Endodermal cell (in vitro differentiated cells): ENCODE measurements at regions not wholly inside any gene's neighbourhood (a gene's known extent, or its start where the extent isn't known, plus 50 kb on each side); places are given as distances from the start of the nearest gene placed in this dataset.

Source experiments
- DNase-seq: peaks from one replicate; pipeline ENCODE4 v3.0.0-alpha.2; 2017
- H3K27ac ChIP-seq: 2 replicates; pipeline ENCODE4 v1.5.1; 2013; ENCODE audit warnings: mild to moderate bottlenecking, low read depth, low read length, moderate library complexity
- H3K27me3 ChIP-seq: 2 replicates; pipeline ENCODE4 v1.6.1; 2013; ENCODE audit warnings: mild to moderate bottlenecking, low read length, moderate library complexity; ENCODE audit not compliant: insufficient read depth, control insufficient read depth, poor library complexity, severe bottlenecking
- H3K36me3 ChIP-seq: 2 replicates; pipeline ENCODE4 v1.7.0; 2013; ENCODE audit warnings: mild to moderate bottlenecking, low read length, moderate library complexity; ENCODE audit not compliant: control insufficient read depth, insufficient read depth
- H3K4me1 ChIP-seq: one replicate; pipeline ENCODE4 v1.7.0; 2013; ENCODE audit warnings: low read length; ENCODE audit not compliant: control insufficient read depth, insufficient read depth
- H3K4me3 ChIP-seq: 2 replicates; pipeline ENCODE4 v1.5.1; 2013; ENCODE audit warnings: mild to moderate bottlenecking, low read length, moderate library complexity
- H3K9ac ChIP-seq: 2 replicates; pipeline ENCODE4 v1.6.1; 2013; ENCODE audit warnings: mild to moderate bottlenecking, low read length, moderate library complexity; ENCODE audit not compliant: poor library complexity, severe bottlenecking; ENCODE audit errors: extremely low read depth
- H3K9me3 ChIP-seq: 2 replicates; pipeline ENCODE4 v1.6.1; 2013; ENCODE audit warnings: mild to moderate bottlenecking, low read length, moderate library complexity; ENCODE audit not compliant: control insufficient read depth
- H3K27ac Mint-ChIP-seq: 2 replicates; pipeline ENCODE4 v1.8.0; 2020; ENCODE audit warnings: mixed read lengths
- H3K27me3 Mint-ChIP-seq: 2 replicates; pipeline ENCODE4 v1.8.0; 2021; ENCODE audit warnings: mild to moderate bottlenecking, mixed read lengths; ENCODE audit not compliant: insufficient read depth
- H3K36me3 Mint-ChIP-seq: 2 replicates; pipeline ENCODE4 v1.8.0; 2020; ENCODE audit warnings: low read depth, mixed read lengths
- H3K4me1 Mint-ChIP-seq: 2 replicates; pipeline ENCODE4 v1.8.0; 2020; ENCODE audit warnings: mixed read lengths
- H3K4me3 Mint-ChIP-seq: 2 replicates; pipeline ENCODE4 v1.8.0; 2020; ENCODE audit warnings: mild to moderate bottlenecking, moderate library complexity, mixed read lengths
- H3K9me3 Mint-ChIP-seq: 2 replicates; pipeline ENCODE4 v1.8.0; 2020; ENCODE audit warnings: mild to moderate bottlenecking, mixed read lengths
- WGBS, 2 experiments: methylation state at CpG; one replicate each; pipeline versions ENCODE4 v1.1.5 to v1.1.7; 2013; ENCODE audit warnings: missing lambda C conversion rate in 2 of 2, mixed read lengths in 1 of 2; ENCODE audit not compliant: insufficient coverage in 1 of 2, insufficient read length in 1 of 2; 5-methylcytosine and 5-hydroxymethylcytosine counted together
- TF ChIP-seq, protein P1 (sequence below): fragments of 200-600 bp; sonication (generic); conservative IDR thresholded peaks from 2 replicates; pipeline ENCODE4 v1.5.0; 2021; ENCODE audit warnings: antibody characterized with exemption, mild to moderate bottlenecking

- WGBS, 2 experiments, result 82% methylated on average over 1 of the region's 1 CpG; no CpG with 5 or more reads in 1 of the 2 experiments
- Histone ChIP-seq H3K9ac (no peak overlapping the region), H3K27me3 (peaks cover 100% of the 10 kb centered on the region), H3K4me1 (no peaks in the 10 kb centered on the region), H3K36me3 (no peaks in the 10 kb centered on the region), H3K9me3 (no peaks in the 10 kb centered on the region), H3K27ac (no peak overlapping the region), H3K4me3 (no peak overlapping the region)
- Mint-ChIP-seq H3K9me3 (no peaks in the 10 kb centered on the region), H3K36me3 (no peaks in the 10 kb centered on the region), H3K27ac (no peak overlapping the region), H3K27me3 (peaks cover 97% of the 10 kb centered on the region), H3K4me1 (no peaks in the 10 kb centered on the region), H3K4me3 (no peak overlapping the region)
- TF ChIP-seq, protein P1, sequence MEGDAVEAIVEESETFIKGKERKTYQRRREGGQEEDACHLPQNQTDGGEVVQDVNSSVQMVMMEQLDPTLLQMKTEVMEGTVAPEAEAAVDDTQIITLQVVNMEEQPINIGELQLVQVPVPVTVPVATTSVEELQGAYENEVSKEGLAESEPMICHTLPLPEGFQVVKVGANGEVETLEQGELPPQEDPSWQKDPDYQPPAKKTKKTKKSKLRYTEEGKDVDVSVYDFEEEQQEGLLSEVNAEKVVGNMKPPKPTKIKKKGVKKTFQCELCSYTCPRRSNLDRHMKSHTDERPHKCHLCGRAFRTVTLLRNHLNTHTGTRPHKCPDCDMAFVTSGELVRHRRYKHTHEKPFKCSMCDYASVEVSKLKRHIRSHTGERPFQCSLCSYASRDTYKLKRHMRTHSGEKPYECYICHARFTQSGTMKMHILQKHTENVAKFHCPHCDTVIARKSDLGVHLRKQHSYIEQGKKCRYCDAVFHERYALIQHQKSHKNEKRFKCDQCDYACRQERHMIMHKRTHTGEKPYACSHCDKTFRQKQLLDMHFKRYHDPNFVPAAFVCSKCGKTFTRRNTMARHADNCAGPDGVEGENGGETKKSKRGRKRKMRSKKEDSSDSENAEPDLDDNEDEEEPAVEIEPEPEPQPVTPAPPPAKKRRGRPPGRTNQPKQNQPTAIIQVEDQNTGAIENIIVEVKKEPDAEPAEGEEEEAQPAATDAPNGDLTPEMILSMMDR, result no peak
- DNase-seq, result no peak
These were observed 170.7 kb upstream of the B3GAT1 start for GRCh38 chr11:134582770-134583095.

DNA sequence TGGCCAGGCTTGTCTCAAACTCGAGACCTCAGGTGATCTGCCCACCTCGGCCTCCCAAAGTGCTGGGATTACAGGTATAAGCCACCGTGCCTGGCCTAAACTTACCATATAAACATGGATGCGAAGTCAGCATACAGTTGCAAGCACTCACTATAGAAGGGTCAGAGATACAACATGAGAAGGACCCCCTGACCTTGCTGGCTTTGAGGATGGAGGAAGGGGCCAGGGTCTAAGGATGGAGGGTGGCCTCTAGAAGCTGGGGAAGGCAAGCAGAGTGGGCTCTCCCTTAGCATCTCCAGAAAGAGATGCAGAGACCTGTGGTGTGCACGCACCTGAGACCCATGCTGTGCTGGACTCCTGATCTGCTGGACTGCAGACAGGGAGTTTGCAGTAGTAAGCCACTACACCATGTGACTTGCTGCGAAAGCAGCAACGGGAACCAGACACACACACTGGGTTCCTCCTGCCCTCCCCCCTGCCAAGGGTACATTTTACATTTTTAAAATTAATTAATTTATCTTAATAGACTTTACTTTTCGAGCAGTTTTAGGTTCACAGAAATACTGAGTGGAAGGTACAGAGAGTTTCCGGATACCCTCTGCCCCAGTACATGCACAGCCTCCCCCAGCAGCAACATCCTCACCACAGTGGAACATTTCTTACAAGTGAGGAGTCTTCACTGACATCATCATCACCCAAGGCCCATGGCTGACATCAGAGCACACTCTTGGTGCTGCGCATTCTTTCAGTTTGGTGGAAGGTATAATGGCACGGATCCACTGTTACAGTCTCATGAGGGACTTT is 170.1 kb upstream of the B3GAT1 start:
- Histone ChIP-seq H3K36me3 (no peaks in the 10 kb centered on the region), H3K27ac (no peak overlapping the region), H3K9me3 (no peaks in the 10 kb centered on the region), H3K4me3 (no peak overlapping the region), H3K4me1 (no peaks in the 10 kb centered on the region), H3K27me3 (peaks cover 100% of the 10 kb centered on the region), H3K9ac (no peak overlapping the region)
- no peak for DNase-seq
- TF ChIP-seq, protein P1, result no peak
- WGBS, 2 experiments, result 92 to 97% methylated on average over 10 to 11 of the region's 11 CpGs
- Mint-ChIP-seq H3K9me3 (no peaks in the 10 kb centered on the region), H3K4me3 (no peak overlapping the region), H3K27ac (no peak overlapping the region), H3K36me3 (no peaks in the 10 kb centered on the region), H3K27me3 (peaks cover 97% of the 10 kb centered on the region), H3K4me1 (no peaks in the 10 kb centered on the region)

DNA sequence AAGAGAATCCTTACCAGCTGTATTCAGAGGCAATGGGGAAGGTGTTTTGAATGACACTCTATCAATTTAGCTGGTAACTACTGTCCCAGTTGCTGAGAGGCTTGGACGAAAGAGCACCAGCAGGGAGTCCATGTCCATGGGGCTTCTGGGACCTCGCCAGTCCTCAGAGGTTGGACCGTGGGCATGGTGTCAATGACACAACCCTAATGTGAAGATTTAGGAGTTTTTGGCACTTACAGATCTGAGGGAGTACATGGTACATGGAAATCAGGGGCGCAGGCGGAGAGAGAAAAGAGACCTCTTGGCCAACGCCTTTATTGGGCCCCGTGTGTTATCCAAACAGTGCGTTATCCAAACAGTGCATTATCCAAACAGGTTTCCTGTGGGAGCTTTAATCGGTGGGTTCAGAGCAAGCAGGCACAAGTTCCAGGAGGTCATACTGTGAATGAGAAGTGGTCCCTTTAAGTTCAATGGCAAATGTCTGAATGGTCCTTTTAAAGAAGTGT is 169.1 kb upstream of the B3GAT1 start:
- Histone ChIP-seq H3K9ac (no peak overlapping the region), H3K4me3 (no peak overlapping the region), H3K27ac (no peak overlapping the region), H3K36me3 (no peaks in the 10 kb centered on the region), H3K27me3 (peaks cover 100% of the 10 kb centered on the region), H3K9me3 (no peaks in the 10 kb centered on the region), H3K4me1 (no peaks in the 10 kb centered on the region)
- no peaks in the 10 kb centered on the region for H3K36me3 Mint-ChIP-seq
- no peak for DNase-seq
- TF ChIP-seq, protein P1, result no peak
- peaks cover 97% of the 10 kb centered on the region for H3K27me3 Mint-ChIP-seq
- no peaks in the 10 kb centered on the region for H3K4me1 Mint-ChIP-seq
- 91 to 97% methylated on average over 9 of the region's 9 CpGs for WGBS, 2 experiments
- H3K27ac Mint-ChIP-seq, result no peak overlapping the region
- no peaks in the 10 kb centered on the region for H3K9me3 Mint-ChIP-seq
- H3K4me3 Mint-ChIP-seq, result no peak overlapping the region
